T-helper 2 cell treated with Interferon-gamma antibody and Interleukin-4, amounts not matched to agents 100 ng/mL and 5 ng/mL, for 36 hours (primary cell): ENCODE measurements at regions not wholly inside any gene's neighbourhood (a gene's known extent, or its start where the extent isn't known, plus 50 kb on each side); places are given as distances from the start of the nearest gene placed in this dataset.

Source experiments
- intact Hi-C: fragments of 100-400 bp; cut with micrococcal nuclease; formaldehyde crosslinking; loops from one replicate; pipeline ENCODE4 v1.15.1; 2023

GRCh38 chr4:24419181-24420034 lies 164.9 kb downstream of the DHX15 start:
- intact Hi-C loops, result loop anchor here (1.0 kb wide), 2 partner anchors 1085 to 1285 kb away; no protein-coding TSS in a partner anchor

GRCh38 chr4:24417206-24417605 lies 167.1 kb downstream of the DHX15 start:
- intact Hi-C loops, result no loop called here

DNA sequence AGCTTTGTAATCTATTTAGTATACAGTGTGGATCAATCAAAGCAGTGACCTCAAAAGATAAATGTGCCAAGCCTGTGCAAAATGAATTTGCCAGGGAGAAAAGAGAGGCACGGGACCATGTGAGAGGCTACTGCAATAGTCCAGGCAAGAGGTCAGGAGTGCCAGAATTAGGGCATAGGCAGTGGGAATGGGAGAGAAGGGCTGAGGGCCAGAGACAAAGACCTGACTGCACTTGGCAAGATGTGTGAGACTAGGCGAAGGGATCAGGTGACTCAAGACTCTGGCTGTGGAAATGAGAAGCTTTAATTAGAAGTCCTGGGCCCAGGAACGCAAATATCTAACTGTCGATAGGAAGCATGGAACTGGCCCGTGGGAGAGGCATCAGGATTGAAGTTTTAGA lies 168.1 kb downstream of the DHX15 start:
- intact Hi-C loops, result no loop called here

DNA sequence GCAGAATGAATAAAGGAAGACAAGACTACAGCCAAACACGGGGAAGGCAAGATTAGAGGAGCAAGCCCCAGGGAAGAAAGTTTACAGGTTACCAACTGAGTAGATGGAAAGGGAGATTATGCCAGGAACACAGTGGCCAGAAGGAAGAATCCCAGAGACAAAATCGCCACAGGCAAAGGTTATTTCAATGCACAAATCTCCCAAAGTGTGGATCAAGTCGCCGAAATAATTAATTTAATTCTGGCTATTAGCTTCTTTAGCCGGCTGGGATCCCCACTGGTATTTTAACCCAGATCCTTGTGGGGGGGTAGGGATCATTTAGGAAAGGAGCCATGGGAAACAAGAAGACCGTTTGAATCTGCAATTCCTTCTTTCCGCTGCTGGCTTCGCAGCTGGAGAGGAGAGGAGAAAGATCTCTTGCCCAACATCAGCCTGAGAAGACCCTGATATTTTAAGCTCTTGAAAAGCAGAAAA lies 171.0 kb downstream of the DHX15 start:
- intact Hi-C loops, result no loop called here

DNA sequence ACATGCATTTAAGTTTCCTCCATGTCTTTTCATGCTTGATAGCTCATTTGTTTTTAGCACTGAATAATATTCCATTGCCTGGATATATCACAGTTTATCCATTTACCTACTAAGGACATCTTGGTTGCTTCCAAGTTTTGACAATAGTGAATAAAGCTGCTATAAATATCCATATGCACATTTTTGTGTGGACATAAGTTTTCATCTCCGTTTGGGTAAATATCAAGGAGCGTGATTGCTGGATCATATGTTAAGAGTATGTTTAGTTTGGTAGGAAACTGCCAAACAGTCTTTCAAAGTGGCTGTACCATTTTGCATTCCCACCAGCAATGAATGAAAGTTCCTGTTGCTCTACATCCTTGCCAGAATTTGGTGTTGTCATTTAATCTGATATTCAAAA lies 172.5 kb downstream of the DHX15 start:
- intact Hi-C loops, result no loop called here

DNA sequence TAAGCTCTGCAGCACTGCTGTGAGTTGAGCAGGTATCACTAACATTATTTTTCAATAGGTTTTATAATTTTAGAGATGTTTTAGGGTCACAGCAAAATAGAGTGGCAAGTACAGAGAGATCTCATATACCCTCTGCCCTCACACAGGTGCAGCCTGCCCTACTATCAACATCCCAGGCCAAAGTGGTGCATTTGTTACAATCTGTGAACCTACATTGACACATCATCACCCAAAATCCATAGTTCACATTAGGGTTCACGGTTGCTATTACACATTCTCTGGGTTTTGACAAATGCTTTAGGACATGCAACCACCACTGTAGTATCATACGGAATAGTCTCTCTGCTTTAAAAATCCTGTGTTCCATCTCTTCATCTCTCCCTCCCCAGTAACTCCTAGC lies 173.1 kb downstream of the DHX15 start:
- intact Hi-C loops, result no loop called here

DNA sequence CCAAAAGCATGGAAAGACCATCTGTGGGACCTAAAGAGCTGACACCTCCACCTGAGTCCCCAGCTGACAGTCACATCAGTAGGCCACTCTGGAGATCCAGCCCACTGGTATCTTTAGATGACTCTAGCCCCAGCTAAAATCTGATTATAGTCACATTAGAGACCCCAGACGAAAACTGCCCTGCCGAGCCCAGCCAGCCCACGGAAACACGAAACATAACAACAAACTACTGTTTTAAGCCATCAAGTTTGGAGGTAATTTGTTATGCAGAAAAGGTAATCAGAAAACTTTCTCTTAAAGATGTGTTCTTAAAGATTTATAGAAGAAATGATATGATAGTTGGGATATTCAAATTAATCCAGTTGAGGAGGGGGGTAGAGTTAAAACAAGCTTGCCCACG lies 175.7 kb downstream of the DHX15 start:
- intact Hi-C loops, result no loop called here

- intact Hi-C loops, result no loop called here
Observed at GRCh38 chr4:24405926-24406325, 178.4 kb downstream of the DHX15 start.

DNA sequence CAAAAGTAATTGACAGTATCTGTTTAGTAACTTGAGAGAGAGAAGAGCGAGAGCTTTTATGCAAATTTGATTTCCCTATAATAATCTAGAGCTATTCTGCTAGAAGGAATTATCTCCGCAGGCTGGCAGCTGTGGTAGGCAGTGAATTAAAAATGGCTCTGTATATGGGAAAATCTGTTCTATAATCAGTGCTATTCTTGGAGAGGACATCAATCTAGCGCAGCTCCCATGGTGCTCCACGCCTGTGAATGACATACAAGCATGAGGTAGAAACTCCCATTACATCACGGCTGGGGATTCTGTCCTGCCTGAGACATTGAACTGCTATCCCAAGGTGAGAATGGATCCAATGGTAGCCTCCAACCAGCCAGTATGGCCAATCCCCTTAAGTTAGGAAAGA lies 179.0 kb downstream of the DHX15 start:
- intact Hi-C loops, result no loop called here

GRCh38 chr4:24404281-24404680 lies 180.1 kb downstream of the DHX15 start:
- intact Hi-C loops, result no loop called here

DNA sequence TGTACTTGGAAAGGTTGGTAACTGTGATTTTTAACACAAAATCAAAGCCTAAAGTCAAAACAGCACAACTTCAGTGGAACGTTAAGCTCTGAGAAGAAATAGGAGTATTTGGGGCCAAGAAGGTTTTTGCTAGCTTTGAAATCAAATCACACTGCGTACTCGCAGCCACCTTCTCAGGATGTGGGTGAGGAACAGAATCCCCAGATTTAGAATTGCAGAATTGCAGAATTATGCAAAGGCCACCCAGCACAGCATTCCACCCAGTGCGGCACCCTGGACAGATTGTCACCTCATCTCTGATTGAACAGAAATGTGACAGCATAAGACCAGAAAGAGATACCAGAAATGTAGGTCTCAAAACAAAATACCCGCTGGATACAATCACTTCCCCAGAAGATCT lies 181.1 kb downstream of the DHX15 start:
- intact Hi-C loops, result no loop called here

DNA sequence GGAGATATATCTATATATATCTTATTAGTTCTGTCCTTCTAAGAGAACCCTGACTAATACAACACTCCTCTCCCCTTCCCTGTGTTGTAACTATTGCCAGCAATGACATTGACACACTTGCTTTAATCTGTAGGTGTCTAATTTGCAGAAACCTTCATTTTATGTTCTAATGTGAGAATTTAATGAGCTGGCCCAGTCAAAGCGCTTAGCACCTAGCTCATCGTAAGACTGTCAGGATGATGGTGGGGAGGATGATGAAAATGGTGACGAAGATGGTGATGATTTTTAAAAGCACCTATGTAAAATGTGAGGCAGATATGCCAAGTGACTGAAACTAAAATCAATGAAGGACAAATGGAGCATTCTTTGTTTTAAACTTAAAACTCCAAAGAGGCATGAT lies 183.8 kb downstream of the DHX15 start:
- intact Hi-C loops, result no loop called here

- intact Hi-C loops, result no loop called here
Observed at GRCh38 chr4:24396988-24397387, 187.4 kb downstream of the DHX15 start.

DNA sequence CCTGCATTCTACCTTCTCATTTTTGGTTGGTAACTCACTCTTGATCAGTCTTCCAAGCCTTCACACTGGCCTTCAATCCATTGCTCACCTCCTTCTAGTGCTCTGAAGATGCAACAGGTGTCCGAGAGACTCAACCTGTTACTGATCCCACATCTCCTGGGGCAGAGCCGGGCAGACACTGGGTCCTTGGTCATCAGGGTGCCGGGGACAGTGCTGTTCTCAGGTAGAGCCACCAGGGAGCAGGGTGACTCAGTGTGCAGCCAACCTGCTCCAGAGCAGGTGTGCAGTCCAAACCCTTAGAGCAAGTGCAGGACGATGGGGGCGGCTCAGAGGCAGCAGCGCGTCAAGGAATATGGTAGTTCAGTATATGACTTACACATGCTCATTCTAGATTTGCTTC lies 188.4 kb downstream of the DHX15 start:
- intact Hi-C loops, result no loop called here

DNA sequence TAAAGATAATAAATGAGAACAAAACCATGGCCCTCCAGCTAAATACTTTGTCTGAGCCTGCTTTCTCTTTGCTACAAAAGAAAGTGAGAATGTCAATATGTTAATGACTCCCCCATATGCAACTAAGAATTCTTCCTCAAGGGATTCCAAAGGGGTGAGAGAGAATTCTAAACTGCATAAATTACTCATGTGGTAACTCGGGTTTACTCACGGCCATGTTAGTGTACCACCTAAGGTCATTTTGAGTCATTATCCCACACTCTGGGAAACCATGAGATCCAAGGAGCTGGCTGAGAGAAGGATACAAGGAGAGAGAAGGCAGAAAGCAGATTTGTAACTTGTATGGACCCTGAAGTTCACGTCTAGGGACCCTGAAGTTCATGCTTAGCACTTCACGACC lies 190.3 kb downstream of the DHX15 start:
- intact Hi-C loops, result no loop called here

- intact Hi-C loops, result no loop called here
Observed at GRCh38 chr4:24392613-24393012, 191.7 kb downstream of the DHX15 start.

DNA sequence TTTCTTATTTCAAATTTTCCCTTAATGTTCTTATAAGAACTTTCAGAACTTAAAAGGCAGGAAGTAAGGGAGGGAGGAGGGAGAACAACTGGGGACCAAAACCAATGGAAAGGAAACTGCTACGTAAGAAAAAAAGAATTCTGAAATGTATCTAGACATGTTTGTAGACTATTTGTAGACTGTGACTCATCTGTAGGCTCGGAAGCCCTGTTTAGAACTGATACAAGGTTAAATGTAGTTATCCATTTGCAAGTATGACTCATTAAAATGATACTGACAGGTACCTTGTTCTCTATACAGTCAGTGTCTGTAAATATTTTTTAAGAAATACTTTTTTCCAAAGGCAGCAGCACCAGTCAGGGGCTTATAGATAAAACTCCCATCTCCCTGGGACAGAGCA lies 202.0 kb downstream of the DHX15 start:
- intact Hi-C loops, result no loop called here

DNA sequence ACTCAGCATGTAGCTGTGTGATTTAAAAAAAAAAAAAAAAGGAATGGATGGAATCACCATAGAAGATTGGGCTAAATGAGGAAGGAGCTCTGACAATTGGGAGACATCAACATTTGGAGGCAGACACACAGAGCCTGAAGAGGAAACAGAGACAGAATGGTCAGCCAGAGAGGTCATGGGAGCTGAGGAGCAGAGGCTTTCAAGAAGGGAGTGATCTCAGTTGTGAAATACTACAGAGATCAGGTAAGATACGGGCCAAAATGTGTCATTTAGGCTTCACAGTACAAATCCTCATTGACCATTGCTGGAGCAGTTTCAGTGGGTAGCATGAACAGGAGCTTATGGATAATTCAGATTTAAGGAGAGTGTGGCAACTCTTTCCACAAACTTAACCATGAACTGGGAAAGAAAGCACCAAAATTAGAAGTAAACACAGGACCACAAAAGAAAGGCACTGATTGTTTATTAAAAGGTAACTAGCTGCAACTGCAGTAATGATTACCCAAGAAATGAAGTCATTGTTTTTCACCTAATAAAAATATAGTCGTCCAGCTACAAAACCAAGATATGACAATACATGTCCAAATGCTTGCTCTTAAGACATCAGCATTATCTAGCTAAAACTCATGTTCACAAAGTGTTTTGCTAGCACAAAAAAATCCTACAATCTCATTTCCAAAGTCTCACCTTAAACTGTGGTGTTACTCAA lies 203.2 kb downstream of the DHX15 start:
- intact Hi-C loops, result no loop called here

- intact Hi-C loops, result no loop called here
Observed at GRCh38 chr4:24373704-24374103, 210.7 kb downstream of the DHX15 start.

- intact Hi-C loops, result no loop called here
Observed at GRCh38 chr4:24372881-24373280, 211.5 kb downstream of the DHX15 start.

DNA sequence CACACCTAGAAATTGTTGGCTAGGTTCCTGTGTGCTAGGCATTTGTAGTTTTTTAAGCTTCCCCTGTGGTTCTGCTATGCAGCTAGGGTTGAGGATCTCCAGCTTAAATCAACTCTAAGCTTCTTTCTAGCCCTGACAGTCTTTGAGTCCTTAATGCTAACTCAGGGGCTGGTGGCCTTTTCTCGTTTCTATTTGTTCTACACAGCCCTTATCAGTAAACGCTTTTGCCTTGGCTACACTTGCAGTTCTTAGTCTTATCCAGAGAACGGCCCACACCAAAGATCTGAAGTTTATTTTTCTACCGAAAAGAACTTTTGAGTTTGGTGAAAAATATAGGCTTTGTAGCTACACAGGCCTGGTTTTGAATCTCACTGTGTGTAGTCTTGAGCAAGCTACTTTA lies 212.0 kb downstream of the DHX15 start:
- intact Hi-C loops, result no loop called here

DNA sequence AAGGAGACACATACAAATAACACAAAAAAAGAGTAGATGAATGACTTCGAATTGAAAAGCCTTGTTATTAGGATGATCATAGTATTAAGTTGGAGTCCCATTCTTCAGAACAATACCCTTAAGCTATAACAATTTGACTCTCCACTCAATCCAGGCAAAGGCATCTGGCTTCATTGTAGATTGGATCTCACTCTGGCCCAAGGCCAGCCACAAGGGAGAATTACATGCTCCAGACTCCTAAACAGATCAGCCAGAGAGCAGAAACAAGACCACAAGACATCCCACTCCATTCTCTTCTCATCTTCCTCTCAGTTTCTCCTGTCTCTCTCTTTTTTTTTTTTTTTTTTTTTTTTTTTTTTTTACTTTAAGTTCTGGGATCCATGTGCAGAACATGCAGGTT lies 213.9 kb downstream of the DHX15 start:
- intact Hi-C loops, result no loop called here
